ENCODE measurements at regions not wholly inside any gene's neighbourhood (a gene's known extent, or its start where the extent isn't known, plus 50 kb on each side); places are given as distances from the start of the nearest gene placed in this dataset.

GRCh38 chr14:65162031-65162430 is 59.7 kb upstream of the MAX start:
- Histone ChIP-seq H3K36me3 (ENCODE audit: control insufficient read depth in 4 of 4, insufficient read depth in 3 of 4, low read depth in 1 of 4, low read length in 3 of 4) (no peaks in the 10 kb centered on the region), H3K4me3 (ENCODE audit: low read depth in 1 of 3, low read length in 3 of 3) (no peak overlapping the region), H3K4me1 (ENCODE audit: control insufficient read depth in 4 of 4, insufficient read depth in 4 of 4, low read length in 3 of 4) (no peaks in the 10 kb centered on the region), H3K9me3 (ENCODE audit: control insufficient read depth in 4 of 4, low read length in 3 of 4) (no peaks in the 10 kb centered on the region), H3K27ac (ENCODE audit: low read depth in 1 of 2, low read length in 2 of 2) (no peak overlapping the region), H3K9ac (ENCODE audit: low read depth in 1 of 2, low read length in 2 of 2) (no peak overlapping the region), H3K27me3 (ENCODE audit: control insufficient read depth in 4 of 4, insufficient read depth in 4 of 4, low read length in 3 of 4) (no peaks in the 10 kb centered on the region)
- DNase-seq (ENCODE audit: low spot score), result no peak
- TF ChIP-seq ATF3 (IDR thresholded peaks at IDR 0.05), result no peak
- no peak for TF ChIP-seq HNF4A (conservative IDR thresholded peaks at IDR 0.05)
- no peak for TF ChIP-seq NR2F2 (IDR thresholded peaks at IDR 0.05)
- no peak for TF ChIP-seq TAF1 (conservative IDR thresholded peaks at IDR 0.05)
- TF ChIP-seq SP1 (IDR thresholded peaks at IDR 0.05), result no peak
- no peak for TF ChIP-seq RAD21 (IDR thresholded peaks at IDR 0.05)
- no peak for TF ChIP-seq GABPA (IDR thresholded peaks at IDR 0.05 in 1 of 2, conservative IDR thresholded peaks at IDR 0.05 in 1 of 2)
- TF ChIP-seq CTCF (IDR thresholded peaks at IDR 0.05; ENCODE audit: low read depth, low read length, missing input control), result no peak
- TF ChIP-seq ZBTB33 (IDR thresholded peaks at IDR 0.05), result no peak
- no peak for TF ChIP-seq YY1 (IDR thresholded peaks at IDR 0.05)
- no peak for TF ChIP-seq JUND (IDR thresholded peaks at IDR 0.05)
- no peak for TF ChIP-seq REST (IDR thresholded peaks at IDR 0.05)
- TF ChIP-seq FOXA2 (IDR thresholded peaks at IDR 0.05), result no peak
- no peak for TF ChIP-seq RXRA (IDR thresholded peaks at IDR 0.05)
- no peak for TF ChIP-seq EGR1 (IDR thresholded peaks at IDR 0.05; ENCODE audit: low read depth in 2 of 2)
- TF ChIP-seq MAX (IDR thresholded peaks at IDR 0.05), result no peak
- TF ChIP-seq FOXA1 (IDR thresholded peaks at IDR 0.05), result no peak
- no peak for TF ChIP-seq HNF4G (IDR thresholded peaks at IDR 0.05)
- WGBS, result 43% methylated on average over 1 of the region's 1 CpG
